CD4-positive, CD25-positive, alpha-beta regulatory T cell (primary cell): ENCODE measurements at regions not wholly inside any gene's neighbourhood (a gene's known extent, or its start where the extent isn't known, plus 50 kb on each side); places are given as distances from the start of the nearest gene placed in this dataset.

Experiments used
- ATAC-seq, 2 donors: fragments of 150-1000 bp; cut with Tn5 transposase; one replicate each; pipeline ENCODE4 v1.10.0; 2021; ENCODE audit warnings: low read depth in 2 of 2, moderate number of reproducible peaks in 2 of 2, moderate library complexity in 1 of 2
- DNase-seq, 3 donors: peaks; one replicate each; pipeline versions ENCODE4 v3.0.0 to v3.0.0-alpha.2; 2012 to 2022; ENCODE audit warnings: mixed read lengths in 1 of 3
- H3K27ac ChIP-seq: one replicate; pipeline ENCODE4 v1.7.0; 2013; ENCODE audit warnings: mild to moderate bottlenecking, low read length; ENCODE audit not compliant: insufficient read depth, poor library complexity, severe bottlenecking
- H3K27me3 ChIP-seq: one replicate; pipeline ENCODE4 v1.7.0; 2013; ENCODE audit warnings: low read length; ENCODE audit not compliant: control insufficient read depth, insufficient read depth
- H3K36me3 ChIP-seq: one replicate; pipeline ENCODE4 v1.7.0; 2013; ENCODE audit warnings: mild to moderate bottlenecking, low read length, moderate library complexity; ENCODE audit not compliant: control insufficient read depth, insufficient read depth
- H3K4me1 ChIP-seq: 2 replicates; pipeline ENCODE4 v1.7.0; 2013; ENCODE audit warnings: mild to moderate bottlenecking, low read length; ENCODE audit not compliant: insufficient read depth, control insufficient read depth, poor library complexity, severe bottlenecking
- H3K4me3 ChIP-seq: one replicate; pipeline ENCODE4 v1.7.0; 2013; ENCODE audit warnings: low read depth, mild to moderate bottlenecking, low read length, moderate library complexity
- H3K9me3 ChIP-seq, 2 experiments: 1 replicate in 1 of 2; 2 replicates in 1 of 2; pipeline ENCODE4 v1.7.0; 2013; ENCODE audit warnings: low read length in 2 of 2, mild to moderate bottlenecking in 1 of 2, moderate library complexity in 1 of 2; ENCODE audit not compliant: control insufficient read depth in 2 of 2
- H3K27ac Mint-ChIP-seq, 3 donors: one replicate each; pipeline ENCODE4 v1.8.0; 2020 to 2022; ENCODE audit warnings: mild to moderate bottlenecking in 3 of 3, mixed read lengths in 3 of 3, moderate library complexity in 2 of 3
- H3K27me3 Mint-ChIP-seq: one replicate; pipeline ENCODE4 v1.8.0; 2022; ENCODE audit warnings: mild to moderate bottlenecking, mixed read lengths
- H3K36me3 Mint-ChIP-seq: one replicate; pipeline ENCODE4 v1.8.0; 2020; ENCODE audit warnings: mixed read lengths
- H3K4me1 Mint-ChIP-seq, 4 donors: one replicate each; pipeline ENCODE4 v1.8.0; 2020 to 2022; ENCODE audit warnings: mixed read lengths in 4 of 4, mild to moderate bottlenecking in 1 of 4
- H3K4me3 Mint-ChIP-seq, 4 donors: one replicate each; pipeline ENCODE4 v1.8.0; 2020 to 2022; ENCODE audit warnings: mild to moderate bottlenecking in 4 of 4, mixed read lengths in 4 of 4, moderate library complexity in 3 of 4
- H3K9me3 Mint-ChIP-seq, 7 donors: one replicate each; pipeline ENCODE4 v1.8.0; 2020 to 2022; ENCODE audit warnings: mixed read lengths in 7 of 7, mild to moderate bottlenecking in 3 of 7, moderate library complexity in 2 of 7

DNA sequence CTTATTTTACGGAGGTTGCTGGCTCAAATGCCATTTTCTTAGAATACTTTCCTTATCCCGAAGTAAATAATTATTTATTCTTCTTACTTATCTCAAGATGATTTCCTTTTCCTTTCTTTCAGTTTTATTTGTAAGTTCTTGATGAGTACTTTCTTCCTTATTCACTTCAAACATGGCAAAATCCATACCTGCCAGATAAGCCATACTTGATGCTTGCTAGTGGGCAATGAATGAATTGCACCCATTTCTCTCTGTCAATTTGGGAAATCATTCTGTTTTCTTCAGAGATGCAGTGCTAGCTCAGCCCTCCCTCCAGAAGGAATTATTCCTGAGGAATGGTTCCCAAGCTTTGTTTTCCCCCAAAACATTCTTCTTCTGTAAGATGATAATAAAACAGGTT lies 598.3 kb downstream of the SPRY1 start:
- no peaks in the 10 kb centered on the region for H3K4me1 Mint-ChIP-seq
- Histone ChIP-seq H3K4me3 (no peak overlapping the region), H3K4me1 (no peaks in the 10 kb centered on the region), H3K9me3 (no peaks in the 10 kb centered on the region), H3K36me3 (no peaks in the 10 kb centered on the region), H3K27me3 (no peaks in the 10 kb centered on the region), H3K27ac (no peak overlapping the region)
- DNase-seq: no peak
- no peak overlapping the region for H3K4me3 Mint-ChIP-seq
- no peak overlapping the region for H3K27ac Mint-ChIP-seq
- H3K27me3 Mint-ChIP-seq: no peaks in the 10 kb centered on the region
- no peak for ATAC-seq
- H3K9me3 Mint-ChIP-seq: peaks cover 0 to 5% (median 0%) of the 10 kb centered on the region in 7 donors
- H3K36me3 Mint-ChIP-seq: no peaks in the 10 kb centered on the region

- no peak for ATAC-seq
- no peak overlapping the region for H3K4me3 Mint-ChIP-seq
- no peaks in the 10 kb centered on the region for H3K4me1 Mint-ChIP-seq
- no peaks in the 10 kb centered on the region for H3K27me3 Mint-ChIP-seq
- Histone ChIP-seq H3K9me3 (no peaks in the 10 kb centered on the region), H3K4me3 (no peak overlapping the region), H3K36me3 (no peaks in the 10 kb centered on the region), H3K27me3 (no peaks in the 10 kb centered on the region), H3K4me1 (no peaks in the 10 kb centered on the region), H3K27ac (no peak overlapping the region)
- H3K36me3 Mint-ChIP-seq: no peaks in the 10 kb centered on the region
- H3K27ac Mint-ChIP-seq: no peak overlapping the region
- DNase-seq: no peak
- H3K9me3 Mint-ChIP-seq: peaks cover 0 to 5% (median 0%) of the 10 kb centered on the region in 7 donors
Measured at GRCh38 chr4:123995936-123996335, 599.3 kb downstream of the SPRY1 start.

DNA sequence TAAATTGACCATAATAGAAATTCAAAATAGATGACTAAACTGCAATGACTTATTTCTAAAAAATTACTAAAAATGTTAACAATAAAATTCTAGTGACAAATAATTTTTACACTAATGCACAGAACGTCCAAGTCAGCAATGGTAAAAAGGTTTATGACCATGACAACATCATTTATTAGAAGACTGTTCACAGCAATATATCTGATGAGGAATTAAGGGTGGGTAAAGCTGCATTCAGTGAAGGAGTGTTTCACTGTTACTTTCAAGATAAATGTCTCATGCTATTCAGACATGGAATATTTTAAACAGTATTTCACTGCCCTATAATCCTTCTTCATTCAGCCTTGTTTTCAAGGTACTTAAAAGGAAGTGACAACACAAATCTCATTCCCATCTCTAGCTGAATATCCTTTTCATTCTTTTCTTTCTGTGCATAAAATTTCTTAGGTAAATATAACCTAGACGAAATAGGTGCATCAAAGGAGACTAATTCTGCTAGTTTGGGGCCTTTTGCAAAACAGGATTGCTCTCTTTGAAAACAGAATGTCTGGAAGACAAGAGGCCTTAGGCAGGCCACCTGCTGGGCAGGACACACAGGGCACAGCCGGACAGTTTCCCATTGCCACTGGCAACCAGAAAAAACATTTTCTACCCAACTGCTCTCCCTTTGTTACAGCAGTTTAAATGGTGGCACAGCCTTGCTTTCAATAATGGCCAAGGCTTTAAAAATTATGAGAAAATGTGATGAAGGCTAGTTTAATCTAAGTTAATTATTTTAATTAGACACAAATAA lies 600.3 kb downstream of the SPRY1 start:
- ATAC-seq (no peak), DNase-seq (no peak)
- Mint-ChIP-seq H3K36me3 (no peaks in the 10 kb centered on the region), H3K4me3 (no peak overlapping the region), H3K27ac (no peak overlapping the region), H3K4me1 (no peaks in the 10 kb centered on the region), H3K9me3 (peaks cover 0 to 5% (median 0%) of the 10 kb centered on the region in 7 donors), H3K27me3 (no peaks in the 10 kb centered on the region)
- Histone ChIP-seq H3K27ac (no peak overlapping the region), H3K27me3 (no peaks in the 10 kb centered on the region), H3K36me3 (no peaks in the 10 kb centered on the region), H3K4me3 (no peak overlapping the region), H3K4me1 (no peaks in the 10 kb centered on the region), H3K9me3 (no peaks in the 10 kb centered on the region)

DNA sequence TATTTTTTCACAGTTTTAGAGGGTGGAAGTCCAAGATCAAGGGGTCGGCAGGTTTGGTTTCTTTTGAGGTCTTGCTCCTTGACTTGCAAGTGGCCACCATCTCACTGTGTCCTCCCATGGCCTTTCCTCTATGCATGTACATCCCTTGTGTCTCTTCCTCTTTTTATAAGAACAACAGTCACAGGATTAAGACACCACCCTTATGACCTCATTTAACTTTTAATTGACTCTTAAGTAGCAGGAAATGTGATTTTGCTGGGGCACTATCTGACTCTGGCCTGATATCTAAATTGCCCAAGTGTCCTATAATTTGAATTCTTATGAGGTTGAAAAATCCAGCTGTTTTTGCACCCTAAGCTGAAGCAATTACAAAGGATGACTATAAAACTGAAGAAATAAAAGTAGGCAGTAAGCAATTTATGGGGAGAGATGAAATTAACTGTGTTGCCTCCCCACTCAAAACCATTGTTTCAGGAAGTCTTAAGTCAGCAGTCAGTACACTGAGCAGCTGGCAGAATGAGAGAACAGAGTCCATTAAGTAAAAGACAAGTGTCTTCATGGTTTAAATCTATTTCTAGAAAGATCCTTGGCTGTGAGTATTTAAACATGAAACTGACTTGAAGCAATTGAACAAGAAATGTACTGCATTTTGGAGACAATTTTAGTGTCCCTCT lies 601.3 kb downstream of the SPRY1 start:
- Mint-ChIP-seq H3K9me3 (peaks cover 0 to 2% (median 0%) of the 10 kb centered on the region in 7 donors), H3K27ac (no peak overlapping the region), H3K27me3 (no peaks in the 10 kb centered on the region), H3K36me3 (no peaks in the 10 kb centered on the region), H3K4me3 (no peak overlapping the region), H3K4me1 (no peaks in the 10 kb centered on the region)
- H3K4me1 ChIP-seq: no peaks in the 10 kb centered on the region
- ATAC-seq (no peak), DNase-seq (no peak)
- H3K36me3 ChIP-seq: no peaks in the 10 kb centered on the region
- H3K27me3 ChIP-seq: no peaks in the 10 kb centered on the region
- no peak overlapping the region for H3K27ac ChIP-seq
- no peak overlapping the region for H3K4me3 ChIP-seq
- no peaks in the 10 kb centered on the region for H3K9me3 ChIP-seq

DNA sequence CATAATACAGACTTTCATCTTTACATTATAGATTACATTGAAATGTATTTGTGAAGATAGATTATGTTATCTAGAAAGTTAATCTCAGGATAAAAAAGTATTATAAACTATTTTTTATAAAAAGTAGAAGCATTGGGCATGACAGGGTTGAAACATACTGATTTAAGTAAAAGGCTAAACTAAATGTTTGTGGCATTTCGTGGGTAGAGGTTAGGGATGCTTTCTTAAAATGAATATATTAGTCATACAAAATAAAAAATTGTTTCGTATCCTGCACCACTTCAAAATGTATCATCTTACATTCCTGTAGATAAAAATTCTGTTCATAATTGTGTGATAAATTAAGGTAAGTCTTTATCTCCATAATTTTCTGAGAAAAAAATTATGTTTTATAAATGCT lies 603.6 kb downstream of the SPRY1 start:
- ATAC-seq (no peak), DNase-seq (no peak)
- Mint-ChIP-seq H3K9me3 (peaks cover 0 to 6% (median 0%) of the 10 kb centered on the region in 7 donors), H3K27ac (no peak overlapping the region), H3K4me3 (no peak overlapping the region), H3K36me3 (no peaks in the 10 kb centered on the region), H3K27me3 (no peaks in the 10 kb centered on the region), H3K4me1 (no peaks in the 10 kb centered on the region)
- Histone ChIP-seq H3K27ac (no peak overlapping the region), H3K36me3 (no peaks in the 10 kb centered on the region), H3K4me3 (no peak overlapping the region), H3K4me1 (no peaks in the 10 kb centered on the region), H3K27me3 (no peaks in the 10 kb centered on the region), H3K9me3 (no peaks in the 10 kb centered on the region)

DNA sequence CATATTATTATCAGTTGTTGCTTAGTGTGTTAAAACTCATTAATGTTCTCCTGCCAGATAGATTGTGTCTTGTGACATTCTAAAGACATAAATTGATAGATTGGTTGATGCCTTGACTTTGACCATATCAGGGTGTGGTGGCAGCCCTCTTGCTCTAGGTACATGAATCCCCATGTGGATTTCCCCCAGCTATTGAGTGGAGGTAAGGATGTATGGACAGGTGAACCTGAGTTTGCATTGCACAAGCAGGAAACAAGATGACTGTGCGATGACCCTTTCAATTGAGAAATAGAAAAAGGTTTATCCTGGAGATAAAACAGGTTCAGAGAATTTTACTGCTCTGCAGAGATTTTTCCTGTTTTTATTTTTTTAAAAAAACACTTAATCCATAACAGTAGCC lies 619.2 kb downstream of the SPRY1 start:
- Mint-ChIP-seq H3K9me3 (peaks cover 0 to 15% (median 4%) of the 10 kb centered on the region in 7 donors), H3K4me1 (peaks cover 0 to 9% (median 3%) of the 10 kb centered on the region in 4 donors), H3K4me3 (no peak overlapping the region), H3K36me3 (no peaks in the 10 kb centered on the region), H3K27ac (no peak overlapping the region), H3K27me3 (no peaks in the 10 kb centered on the region)
- H3K4me3 ChIP-seq: no peak overlapping the region
- no peaks in the 10 kb centered on the region for H3K4me1 ChIP-seq
- no peaks in the 10 kb centered on the region for H3K9me3 ChIP-seq
- DNase-seq (no peak), ATAC-seq (no peak)
- H3K27me3 ChIP-seq: no peaks in the 10 kb centered on the region
- no peaks in the 10 kb centered on the region for H3K36me3 ChIP-seq
- no peak overlapping the region for H3K27ac ChIP-seq

DNA sequence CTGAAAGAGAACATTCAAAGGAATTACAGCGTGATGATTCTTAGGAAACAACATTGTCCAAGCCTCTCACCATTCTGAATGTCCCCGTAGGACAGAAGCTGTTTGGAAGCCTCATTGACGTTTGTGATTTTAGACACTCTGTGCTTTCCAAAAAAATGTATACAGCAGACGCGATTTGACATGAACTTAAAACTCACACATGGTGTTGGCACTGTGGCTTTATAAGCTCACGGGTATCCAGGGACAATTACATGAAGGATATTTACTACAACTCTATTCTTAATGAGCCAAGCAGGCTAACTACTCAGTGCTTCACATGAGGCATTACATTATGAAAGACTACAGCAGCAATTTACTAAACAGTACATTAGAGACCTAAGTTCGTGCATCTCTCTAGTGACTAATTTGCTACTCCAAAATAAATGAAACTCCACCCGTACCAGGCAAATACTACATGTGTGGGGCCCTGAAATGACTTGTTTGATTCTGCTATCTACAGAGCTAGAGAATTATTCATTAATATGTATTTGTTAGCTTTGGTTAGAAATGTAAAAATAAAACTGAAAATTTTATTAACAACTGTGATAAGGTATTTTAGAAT lies 620.7 kb downstream of the SPRY1 start:
- Mint-ChIP-seq H3K9me3 (peaks cover 0 to 13% (median 3%) of the 10 kb centered on the region in 7 donors), H3K4me3 (no peak overlapping the region), H3K27ac (no peak overlapping the region), H3K4me1 (peaks cover 0 to 9% (median 3%) of the 10 kb centered on the region in 4 donors), H3K27me3 (no peaks in the 10 kb centered on the region), H3K36me3 (no peaks in the 10 kb centered on the region)
- DNase-seq (no peak), ATAC-seq (no peak)
- Histone ChIP-seq H3K27ac (no peak overlapping the region), H3K4me3 (no peak overlapping the region), H3K27me3 (no peaks in the 10 kb centered on the region), H3K36me3 (no peaks in the 10 kb centered on the region), H3K4me1 (no peaks in the 10 kb centered on the region), H3K9me3 (no peaks in the 10 kb centered on the region)
